Upper lobe of left lung (tissue), 6 donors: ENCODE measurements at regions not wholly inside any gene's neighbourhood (a gene's known extent, or its start where the extent isn't known, plus 50 kb on each side); places are given as distances from the start of the nearest gene placed in this dataset.
"Not testable (repeated sequence)": the region's sequence is repeated elsewhere in the genome, so short reads cannot be mapped to it uniquely, and the experiment has no call there.

Experiments used
- ATAC-seq, 2 donors: fragments of 200-7000 bp; cut with Tn5 transposase; one replicate each; pipeline ENCODE4 v1.9.1; 2022; ENCODE audit warnings: mild to moderate bottlenecking in 2 of 2, moderate library complexity in 2 of 2; ENCODE audit not compliant: low FRiP score in 2 of 2
- DNase-seq, 2 donors: peaks; one replicate each; pipeline ENCODE4 v3.0.0-alpha.2; 2019 to 2020
- H3K27ac ChIP-seq, 4 donors: fragments of 200-600 bp; sonication (generic); one replicate each; pipeline ENCODE4 v1.5.1; 2016 to 2019
- H3K27me3 ChIP-seq, 4 donors: fragments of 200-600 bp; sonication (generic); one replicate each; pipeline ENCODE4 v1.5.1; 2017 to 2019
- H3K36me3 ChIP-seq, 4 donors: fragments of 200-600 bp; sonication (generic); one replicate each; pipeline ENCODE4 v1.5.1; 2016 to 2019
- H3K4me1 ChIP-seq, 4 donors: fragments of 200-600 bp; sonication (generic); one replicate each; pipeline ENCODE4 v1.5.1; 2018 to 2019
- H3K4me3 ChIP-seq, 4 donors: fragments of 200-600 bp; sonication (generic); one replicate each; pipeline ENCODE4 v1.5.1; 2017 to 2019; ENCODE audit warnings: mild to moderate bottlenecking in 2 of 4, moderate library complexity in 1 of 4
- H3K9me3 ChIP-seq, 4 donors: fragments of 200-600 bp; sonication (generic); one replicate each; pipeline ENCODE4 v1.5.1; 2018 to 2019
- EP300 ChIP-seq, 4 donors: sonication (generic); formaldehyde crosslinking; IDR thresholded peaks; one replicate each; pipeline ENCODE4 v1.5.1; 2017; ENCODE audit warnings: antibody characterized with exemption in 4 of 4, control low read depth in 2 of 4
- POLR2A ChIP-seq, 4 donors: fragments of 450-650 bp; IDR thresholded peaks; one replicate each; pipeline ENCODE4 v1.5.1; 2016 to 2017; ENCODE audit warnings: antibody characterized with exemption in 4 of 4, mild to moderate bottlenecking in 2 of 4
- POLR2AphosphoS5 ChIP-seq, 2 donors: sonication (generic); formaldehyde crosslinking; IDR thresholded peaks; one replicate each; pipeline ENCODE4 v1.5.1; 2017; ENCODE audit warnings: antibody characterized with exemption in 2 of 2
- WGBS, 2 donors: methylation state at CpG; one replicate each; pipeline ENCODE4 v1.1.5; 2017 to 2018; 5-methylcytosine and 5-hydroxymethylcytosine counted together
- TF ChIP-seq, protein P1 (sequence below), 6 experiments: fragments of 450-650 bp in 4 of 6; fragments of 200-600 bp in 2 of 6; sonication (generic) in 2 of 6; IDR thresholded peaks; one replicate each; pipeline ENCODE4 v1.5.1; 2016 to 2019; ENCODE audit warnings: antibody characterized with exemption in 6 of 6
- donor health status: DM: no; HTN: no; CAD: no; lungs with moderate emphysema.
- donor health status: DM: no; HTN: yes; CAD: no; lungs with severe emphysema.

DNA sequence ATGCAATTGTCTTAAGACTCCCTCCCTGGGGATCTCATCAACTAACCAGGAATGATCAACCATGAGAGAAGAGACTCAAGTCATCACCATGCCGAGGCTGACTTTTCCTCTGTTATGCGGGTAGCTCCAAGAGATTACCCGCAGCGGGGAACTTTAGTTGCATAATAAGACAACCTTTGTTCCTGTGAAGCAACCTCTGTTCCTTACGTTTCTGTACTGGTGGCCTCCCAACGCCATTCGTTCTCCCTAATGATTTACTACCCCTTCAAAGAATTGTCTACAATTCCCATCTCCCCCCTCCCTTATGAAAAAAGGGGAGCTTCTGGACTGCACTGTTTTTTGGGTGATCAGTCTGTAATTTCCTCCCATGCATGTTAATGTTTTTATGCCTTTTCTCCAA lies 66.1 kb upstream of the LRPPRC start:
- no peak overlapping the region for H3K4me3 ChIP-seq
- no peak overlapping the region for H3K27ac ChIP-seq
- no peak for DNase-seq
- no peaks in the 10 kb centered on the region for H3K27me3 ChIP-seq
- no peaks in the 10 kb centered on the region for H3K9me3 ChIP-seq
- WGBS, 2 donors, result 79 to 88% methylated on average over 7 of the region's 7 CpGs
- TF ChIP-seq, protein P1, sequence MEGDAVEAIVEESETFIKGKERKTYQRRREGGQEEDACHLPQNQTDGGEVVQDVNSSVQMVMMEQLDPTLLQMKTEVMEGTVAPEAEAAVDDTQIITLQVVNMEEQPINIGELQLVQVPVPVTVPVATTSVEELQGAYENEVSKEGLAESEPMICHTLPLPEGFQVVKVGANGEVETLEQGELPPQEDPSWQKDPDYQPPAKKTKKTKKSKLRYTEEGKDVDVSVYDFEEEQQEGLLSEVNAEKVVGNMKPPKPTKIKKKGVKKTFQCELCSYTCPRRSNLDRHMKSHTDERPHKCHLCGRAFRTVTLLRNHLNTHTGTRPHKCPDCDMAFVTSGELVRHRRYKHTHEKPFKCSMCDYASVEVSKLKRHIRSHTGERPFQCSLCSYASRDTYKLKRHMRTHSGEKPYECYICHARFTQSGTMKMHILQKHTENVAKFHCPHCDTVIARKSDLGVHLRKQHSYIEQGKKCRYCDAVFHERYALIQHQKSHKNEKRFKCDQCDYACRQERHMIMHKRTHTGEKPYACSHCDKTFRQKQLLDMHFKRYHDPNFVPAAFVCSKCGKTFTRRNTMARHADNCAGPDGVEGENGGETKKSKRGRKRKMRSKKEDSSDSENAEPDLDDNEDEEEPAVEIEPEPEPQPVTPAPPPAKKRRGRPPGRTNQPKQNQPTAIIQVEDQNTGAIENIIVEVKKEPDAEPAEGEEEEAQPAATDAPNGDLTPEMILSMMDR (IDR thresholded peaks at IDR 0.05), result no peak
- TF ChIP-seq EP300 (IDR thresholded peaks at IDR 0.05), result no peak
- TF ChIP-seq POLR2A (IDR thresholded peaks at IDR 0.05), result no peak
- no peak for TF ChIP-seq POLR2AphosphoS5 (IDR thresholded peaks at IDR 0.05)
- no peaks in the 10 kb centered on the region for H3K4me1 ChIP-seq
- no peaks in the 10 kb centered on the region for H3K36me3 ChIP-seq
- ATAC-seq, result no peak

DNA sequence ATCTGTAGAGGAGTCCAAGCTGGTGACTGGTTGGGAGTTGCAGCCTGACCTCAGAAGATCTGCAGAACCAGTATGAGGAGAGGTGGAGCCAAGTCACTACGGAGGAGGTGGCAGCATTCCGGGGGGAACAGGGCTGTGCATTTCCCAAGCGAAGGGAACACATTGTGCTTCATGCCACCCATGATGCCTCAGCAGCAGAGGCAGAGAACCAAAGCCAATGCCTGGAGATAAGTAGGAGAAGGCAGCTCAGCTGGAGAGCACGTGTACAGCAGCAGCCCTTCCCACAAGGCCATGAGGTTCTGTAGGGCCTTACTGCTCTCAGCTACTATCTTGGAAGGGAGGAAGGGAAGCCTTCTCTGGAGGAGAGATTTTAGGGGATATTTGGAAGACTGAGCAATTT lies 67.2 kb upstream of the LRPPRC start:
- DNase-seq (no peak), ATAC-seq (no peak)
- 91 to 100% methylated on average over 4 of the region's 4 CpGs for WGBS, 2 donors
- Histone ChIP-seq H3K9me3 (peaks cover 0 to 5% (median 0%) of the 10 kb centered on the region in 4 donors), H3K27ac (no peak overlapping the region), H3K4me1 (no peaks in the 10 kb centered on the region), H3K27me3 (no peaks in the 10 kb centered on the region), H3K4me3 (no peak overlapping the region), H3K36me3 (no peaks in the 10 kb centered on the region)
- TF ChIP-seq POLR2A (IDR thresholded peaks at IDR 0.05), result no peak
- no peak for TF ChIP-seq POLR2AphosphoS5 (IDR thresholded peaks at IDR 0.05)
- TF ChIP-seq, protein P1 (IDR thresholded peaks at IDR 0.05), result no peak
- no peak for TF ChIP-seq EP300 (IDR thresholded peaks at IDR 0.05)

DNA sequence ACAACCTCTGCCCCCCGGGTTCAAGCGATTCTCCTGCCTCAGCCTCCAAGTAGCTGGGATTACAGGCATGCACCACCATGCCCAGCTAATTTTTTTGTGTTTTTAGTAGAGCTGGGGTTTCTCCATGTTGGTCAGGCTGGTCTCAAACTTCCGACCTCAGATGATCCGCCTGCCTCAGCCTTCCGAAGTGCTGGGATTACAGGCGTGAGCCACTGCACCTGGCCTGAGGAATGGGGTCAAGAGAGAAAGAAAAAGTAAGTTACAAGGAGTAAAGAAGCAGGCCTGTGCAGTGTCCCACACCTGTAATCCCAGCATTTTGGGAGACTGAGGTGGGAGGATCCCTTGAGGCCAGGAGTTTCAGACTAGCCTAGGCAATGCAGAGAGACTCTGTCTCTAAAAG lies 68.5 kb upstream of the LRPPRC start:
- H3K27ac ChIP-seq, DNase-seq, ATAC-seq, H3K4me1 ChIP-seq, H3K9me3 ChIP-seq, H3K4me3 ChIP-seq, H3K36me3 ChIP-seq, H3K27me3 ChIP-seq: not testable (repeated sequence)
- WGBS, 2 donors, result 90 to 93% methylated on average over 6 of the region's 6 CpGs

DNA sequence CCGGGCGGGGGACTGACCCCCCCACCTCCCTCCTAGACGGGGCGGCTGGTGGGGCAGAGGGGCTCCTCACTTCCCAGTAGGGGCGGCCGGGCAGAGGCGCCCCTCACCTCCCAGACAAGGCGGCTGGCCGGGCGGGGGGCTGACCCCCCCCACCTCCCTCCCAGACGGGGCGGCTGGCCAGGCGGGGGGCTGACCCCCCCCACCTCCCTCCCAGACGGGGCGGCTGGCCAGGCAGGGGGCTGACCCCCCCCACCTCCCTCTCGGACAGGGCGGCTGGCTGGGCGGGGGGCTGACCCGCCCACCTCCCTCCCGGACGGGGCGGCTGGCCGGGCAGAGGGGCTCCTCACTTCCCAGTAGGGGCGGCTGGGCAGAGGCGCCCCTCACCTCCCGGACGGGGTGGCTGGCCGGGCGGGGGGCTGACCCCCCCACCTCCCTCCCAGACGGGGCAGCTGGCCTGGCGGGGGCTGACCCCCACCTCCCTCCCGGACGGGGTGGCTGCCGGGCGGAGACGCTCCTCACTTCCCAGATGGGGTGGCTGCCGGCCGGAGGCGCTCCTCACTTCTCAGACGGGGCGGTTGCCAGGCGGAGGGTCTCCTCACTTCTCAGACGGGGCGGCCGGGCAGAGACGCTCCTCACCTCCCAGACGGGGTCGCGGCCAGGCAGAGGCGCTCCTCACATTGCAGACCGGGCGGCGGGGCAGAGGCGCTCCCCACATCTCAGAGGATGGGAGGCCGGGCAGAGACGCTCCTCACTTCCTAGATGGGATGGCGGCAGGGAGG lies 71.4 kb upstream of the LRPPRC start:
- H3K4me1 ChIP-seq, H3K9me3 ChIP-seq, H3K27me3 ChIP-seq, H3K27ac ChIP-seq, H3K4me3 ChIP-seq, H3K36me3 ChIP-seq, ATAC-seq: not testable (repeated sequence)
- DNase-seq, result peak in 1 of 2 donors; percentile 44
- 96% methylated on average over 19 of the region's 57 CpGs; no CpG with 5 or more reads in 1 of the 2 donors for WGBS, 2 donors

DNA sequence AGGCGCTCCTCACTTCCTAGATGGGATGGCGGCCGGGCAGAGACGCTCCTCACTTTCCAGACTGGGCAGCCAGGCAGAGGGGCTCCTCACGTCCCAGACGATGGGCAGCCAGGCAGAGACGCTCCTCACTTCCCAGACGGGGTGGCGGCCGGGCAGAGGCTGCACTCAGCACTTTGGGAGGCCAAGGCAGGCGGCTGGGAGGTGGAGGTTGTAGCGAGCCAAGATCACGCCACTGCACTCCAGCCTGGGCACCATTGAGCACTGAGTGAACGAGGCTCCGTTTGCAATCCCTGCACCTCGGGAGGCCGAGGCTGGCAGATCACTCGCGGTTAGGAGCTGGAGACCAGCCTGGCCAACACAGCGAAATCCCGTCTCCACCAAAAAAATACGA lies 72.0 kb upstream of the LRPPRC start:
- not testable (repeated sequence) for H3K4me1 ChIP-seq, ATAC-seq, H3K4me3 ChIP-seq, H3K36me3 ChIP-seq, H3K27ac ChIP-seq, H3K9me3 ChIP-seq, H3K27me3 ChIP-seq
- peak in 1 of 2 donors; percentile 38 for DNase-seq
- 80 to 96% methylated on average over 1 to 19 of the region's 22 CpGs for WGBS, 2 donors

DNA sequence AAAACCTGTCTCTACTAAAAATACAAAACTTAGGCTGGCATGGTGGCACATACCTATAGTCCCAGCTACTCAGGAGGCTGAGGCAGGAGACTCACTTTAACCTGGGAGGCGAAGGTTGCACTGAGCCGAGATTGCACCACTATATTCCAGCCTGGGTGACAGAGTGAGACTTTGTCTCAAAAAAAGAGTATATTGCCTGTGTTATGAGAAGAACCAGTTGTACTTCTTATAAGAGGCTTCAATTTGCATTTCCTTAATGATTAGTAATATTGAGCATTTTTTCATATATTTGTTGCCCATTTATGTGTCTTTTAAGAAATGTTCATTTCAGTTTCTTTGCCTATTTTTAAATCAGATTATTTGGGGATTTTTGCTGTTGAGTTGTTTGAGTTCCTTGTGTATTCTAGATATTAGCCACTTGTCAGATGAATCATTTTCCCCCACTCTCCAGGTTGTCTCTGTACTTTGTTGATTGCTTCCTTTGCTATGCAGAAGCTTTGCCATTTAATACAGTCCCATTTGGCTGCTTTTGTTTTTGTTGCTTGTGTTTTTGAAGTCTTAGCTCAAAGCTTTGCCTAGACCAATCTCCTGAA lies 75.8 kb upstream of the LRPPRC start:
- Histone ChIP-seq H3K4me3 (no peak overlapping the region), H3K4me1 (no peaks in the 10 kb centered on the region), H3K36me3 (no peaks in the 10 kb centered on the region), H3K9me3 (peaks cover 0 to 9% (median 0%) of the 10 kb centered on the region in 4 donors), H3K27ac (no peak overlapping the region), H3K27me3 (no peaks in the 10 kb centered on the region)
- TF ChIP-seq POLR2A (IDR thresholded peaks at IDR 0.05), result no peak
- TF ChIP-seq POLR2AphosphoS5 (IDR thresholded peaks at IDR 0.05), result no peak
- TF ChIP-seq, protein P1 (IDR thresholded peaks at IDR 0.05), result no peak
- no peak for TF ChIP-seq EP300 (IDR thresholded peaks at IDR 0.05)
- 91 to 92% methylated on average over 2 of the region's 2 CpGs for WGBS, 2 donors
- ATAC-seq (no peak), DNase-seq (no peak)

DNA sequence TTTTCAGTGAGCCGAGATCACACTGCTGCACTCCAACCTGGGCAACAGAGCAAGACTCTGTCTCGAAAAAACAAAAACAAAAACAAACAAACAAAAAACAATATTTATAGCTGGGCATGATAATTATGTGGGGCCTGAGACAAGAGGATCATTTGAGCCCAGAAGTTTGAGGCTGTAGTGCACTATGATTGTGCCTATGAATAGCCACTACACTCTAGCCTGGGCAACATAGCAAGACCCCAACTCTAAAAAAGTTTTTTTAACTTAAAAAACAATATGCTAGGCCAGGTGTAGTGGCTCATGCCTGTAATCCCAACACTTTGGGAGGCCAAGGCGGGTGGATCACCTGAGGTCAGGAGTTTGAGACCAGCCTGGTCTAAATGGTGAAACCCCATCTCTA lies 77.9 kb upstream of the LRPPRC start:
- H3K36me3 ChIP-seq, H3K4me3 ChIP-seq, H3K27ac ChIP-seq, H3K4me1 ChIP-seq, H3K9me3 ChIP-seq, DNase-seq, ATAC-seq, H3K27me3 ChIP-seq: not testable (repeated sequence)
- 93 to 100% methylated on average over 3 of the region's 3 CpGs for whole genome bisulfite sequencing, 2 donors

DNA sequence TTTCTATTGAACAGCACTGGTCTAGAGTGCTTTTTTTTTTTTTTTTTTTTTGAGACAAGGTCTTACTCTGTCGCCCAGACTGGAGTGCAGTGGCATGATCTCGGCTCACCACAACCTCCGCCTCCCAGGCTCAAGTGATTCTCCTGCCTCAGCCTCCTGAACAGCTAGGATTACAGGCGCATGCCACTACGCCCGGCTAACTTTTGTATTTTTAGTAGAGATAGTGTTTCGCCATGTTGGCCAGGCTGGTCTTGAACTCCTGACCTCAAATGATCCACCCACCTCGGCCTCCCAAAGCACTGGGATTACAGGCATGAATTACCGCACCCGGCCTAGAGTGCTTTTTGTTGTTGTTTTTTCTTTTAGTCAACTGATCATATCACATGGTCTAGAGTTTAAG lies 79.0 kb upstream of the LRPPRC start:
- 90 to 91% methylated on average over 10 of the region's 10 CpGs for WGBS, 2 donors

More for the DNA sequence above, 79.0 kb upstream of the LRPPRC start:
- not testable (repeated sequence) for H3K4me1 ChIP-seq, ATAC-seq, H3K27me3 ChIP-seq, H3K9me3 ChIP-seq, DNase-seq, H3K4me3 ChIP-seq, H3K27ac ChIP-seq, H3K36me3 ChIP-seq
